ENCODE measurements at regions not wholly inside any gene's neighbourhood (a gene's known extent, or its start where the extent isn't known, plus 50 kb on each side); places are given as distances from the start of the nearest gene placed in this dataset.

DNA sequence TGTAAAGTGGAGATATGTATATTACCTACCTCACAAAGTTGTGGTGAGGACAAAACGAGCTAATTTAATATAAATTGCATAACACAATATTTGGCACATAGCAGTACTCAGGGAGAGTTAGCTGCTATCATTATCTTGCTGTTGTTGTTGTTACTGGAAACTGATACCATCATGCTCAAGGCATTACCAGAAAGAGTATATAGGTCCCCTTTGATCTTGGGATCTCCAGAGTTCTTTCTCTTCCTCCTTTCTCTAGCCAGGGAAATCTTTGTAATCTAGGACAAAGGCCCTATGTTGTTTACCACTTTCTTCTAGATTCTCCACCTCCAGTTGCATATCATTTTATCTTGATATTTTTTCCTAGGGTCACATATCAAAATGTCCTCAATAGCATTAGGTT lies 114.8 kb upstream of the RASA1 start:
- TF ChIP-seq, protein P1, sequence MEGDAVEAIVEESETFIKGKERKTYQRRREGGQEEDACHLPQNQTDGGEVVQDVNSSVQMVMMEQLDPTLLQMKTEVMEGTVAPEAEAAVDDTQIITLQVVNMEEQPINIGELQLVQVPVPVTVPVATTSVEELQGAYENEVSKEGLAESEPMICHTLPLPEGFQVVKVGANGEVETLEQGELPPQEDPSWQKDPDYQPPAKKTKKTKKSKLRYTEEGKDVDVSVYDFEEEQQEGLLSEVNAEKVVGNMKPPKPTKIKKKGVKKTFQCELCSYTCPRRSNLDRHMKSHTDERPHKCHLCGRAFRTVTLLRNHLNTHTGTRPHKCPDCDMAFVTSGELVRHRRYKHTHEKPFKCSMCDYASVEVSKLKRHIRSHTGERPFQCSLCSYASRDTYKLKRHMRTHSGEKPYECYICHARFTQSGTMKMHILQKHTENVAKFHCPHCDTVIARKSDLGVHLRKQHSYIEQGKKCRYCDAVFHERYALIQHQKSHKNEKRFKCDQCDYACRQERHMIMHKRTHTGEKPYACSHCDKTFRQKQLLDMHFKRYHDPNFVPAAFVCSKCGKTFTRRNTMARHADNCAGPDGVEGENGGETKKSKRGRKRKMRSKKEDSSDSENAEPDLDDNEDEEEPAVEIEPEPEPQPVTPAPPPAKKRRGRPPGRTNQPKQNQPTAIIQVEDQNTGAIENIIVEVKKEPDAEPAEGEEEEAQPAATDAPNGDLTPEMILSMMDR (conservative IDR thresholded peaks at IDR 0.05 in 1 of 2, IDR thresholded peaks at IDR 0.05 in 1 of 2; ENCODE audit: low read depth in 1 of 2, low read length in 2 of 2) = no peak
- TF ChIP-seq EZH2 (IDR thresholded peaks at IDR 0.05; ENCODE audit: low read length, missing control alignments) = no peak
